ENCODE measurements at regions not wholly inside any gene's neighbourhood (a gene's known extent, or its start where the extent isn't known, plus 50 kb on each side); places are given as distances from the start of the nearest gene placed in this dataset.

DNA sequence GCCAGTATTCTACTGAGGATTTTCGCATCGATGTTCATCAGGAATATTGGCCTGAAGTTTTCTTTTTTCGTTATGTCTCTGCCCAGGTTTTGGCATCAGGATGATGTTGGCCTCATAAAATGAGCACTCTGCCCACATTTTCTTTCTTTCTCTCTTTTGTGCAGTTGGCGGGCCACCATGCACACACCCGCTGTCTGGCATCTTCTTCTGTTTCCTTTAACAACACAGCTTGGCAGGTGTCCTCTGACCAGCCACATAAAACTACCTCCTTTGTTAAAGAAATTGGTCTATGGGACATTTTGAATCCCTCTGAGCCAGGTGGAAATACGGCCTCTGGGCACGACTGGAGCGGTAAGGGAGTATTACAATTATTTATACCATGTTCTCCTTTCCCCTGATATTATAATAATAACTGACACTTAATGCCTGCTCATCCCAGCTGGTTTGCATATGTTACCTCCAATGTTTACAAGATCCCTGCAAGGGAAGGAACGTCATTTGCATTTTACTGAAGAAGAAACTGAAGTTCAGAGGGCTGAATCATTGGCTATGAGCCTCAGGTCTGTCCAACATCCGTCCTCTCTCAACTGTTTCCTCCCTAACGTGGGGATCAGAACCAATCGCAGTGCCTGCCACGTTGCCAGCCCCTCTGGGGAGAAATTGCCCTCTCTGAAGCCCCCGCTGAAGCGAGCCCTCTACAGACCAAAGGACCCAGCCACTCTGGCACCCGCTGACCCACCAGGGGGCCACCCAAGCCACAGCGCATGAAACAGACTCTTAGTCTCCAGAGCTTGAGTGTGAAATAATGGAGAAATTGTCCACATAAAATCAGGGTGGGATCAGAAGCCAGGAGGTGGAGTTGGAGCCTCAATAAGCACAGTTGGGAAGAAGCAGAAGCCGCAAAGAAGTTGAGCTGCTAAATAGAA lies 125.0 kb upstream of the FOXK1 start:
- in situ Hi-C loops (cut with HindIII; ENCODE audit: low sequenced_read_pairs): no loop called here
- no peak overlapping the region for H3K4me3 ChIP-seq (ENCODE audit: low read depth, low read length)
- DNase-seq (ENCODE audit: low read depth, low spot score): no peak
- TF ChIP-seq, protein P1, sequence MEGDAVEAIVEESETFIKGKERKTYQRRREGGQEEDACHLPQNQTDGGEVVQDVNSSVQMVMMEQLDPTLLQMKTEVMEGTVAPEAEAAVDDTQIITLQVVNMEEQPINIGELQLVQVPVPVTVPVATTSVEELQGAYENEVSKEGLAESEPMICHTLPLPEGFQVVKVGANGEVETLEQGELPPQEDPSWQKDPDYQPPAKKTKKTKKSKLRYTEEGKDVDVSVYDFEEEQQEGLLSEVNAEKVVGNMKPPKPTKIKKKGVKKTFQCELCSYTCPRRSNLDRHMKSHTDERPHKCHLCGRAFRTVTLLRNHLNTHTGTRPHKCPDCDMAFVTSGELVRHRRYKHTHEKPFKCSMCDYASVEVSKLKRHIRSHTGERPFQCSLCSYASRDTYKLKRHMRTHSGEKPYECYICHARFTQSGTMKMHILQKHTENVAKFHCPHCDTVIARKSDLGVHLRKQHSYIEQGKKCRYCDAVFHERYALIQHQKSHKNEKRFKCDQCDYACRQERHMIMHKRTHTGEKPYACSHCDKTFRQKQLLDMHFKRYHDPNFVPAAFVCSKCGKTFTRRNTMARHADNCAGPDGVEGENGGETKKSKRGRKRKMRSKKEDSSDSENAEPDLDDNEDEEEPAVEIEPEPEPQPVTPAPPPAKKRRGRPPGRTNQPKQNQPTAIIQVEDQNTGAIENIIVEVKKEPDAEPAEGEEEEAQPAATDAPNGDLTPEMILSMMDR (IDR thresholded peaks at IDR 0.05; ENCODE audit: low read depth, low read length): no peak

DNA sequence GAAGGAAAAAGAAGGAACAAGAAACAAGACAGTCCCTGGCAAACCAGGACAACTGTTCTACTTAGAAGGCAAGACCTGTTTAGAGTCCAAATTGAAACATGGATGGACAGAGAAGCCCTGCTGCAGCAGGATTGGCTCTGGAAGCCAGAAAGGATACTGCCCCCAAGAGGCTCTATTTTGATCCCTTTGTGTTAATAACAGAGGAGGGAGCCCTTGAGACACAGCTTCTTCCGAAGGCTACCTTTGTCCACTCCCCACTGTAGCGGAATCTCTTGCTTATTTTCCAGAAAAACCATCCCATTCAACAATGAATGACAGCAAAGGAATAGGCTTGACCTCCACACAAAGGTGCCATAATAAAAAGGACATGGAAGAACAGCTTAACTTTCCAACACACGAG lies 120.3 kb upstream of the FOXK1 start:
- TF ChIP-seq, protein P1 (IDR thresholded peaks at IDR 0.05; ENCODE audit: low read depth, low read length): no peak
- in situ Hi-C loops (cut with HindIII; ENCODE audit: low sequenced_read_pairs): no loop called here
- H3K4me3 ChIP-seq (ENCODE audit: low read depth, low read length): no peak overlapping the region
- DNase-seq (ENCODE audit: low read depth, low spot score): no peak

DNA sequence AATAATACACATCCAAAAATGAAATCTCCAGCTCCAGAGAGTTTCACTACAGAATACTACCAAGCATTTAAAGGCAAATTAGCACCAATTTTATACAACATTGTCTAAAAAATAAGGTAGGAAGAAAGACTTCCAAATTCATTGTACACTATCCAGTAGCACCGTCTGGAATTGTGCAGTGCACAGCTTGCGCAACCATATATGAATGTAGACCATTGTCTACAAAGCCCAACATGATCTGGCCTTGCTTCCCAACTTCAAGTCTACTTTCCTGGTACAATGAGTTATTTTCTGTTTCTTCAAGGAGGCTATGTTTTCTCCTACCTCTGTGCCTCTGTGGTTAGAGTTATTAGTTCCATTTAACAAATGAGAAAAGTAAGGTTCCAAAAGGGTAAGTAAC lies 115.4 kb upstream of the FOXK1 start:
- TF ChIP-seq, protein P1 (IDR thresholded peaks at IDR 0.05; ENCODE audit: low read depth, low read length): no peak
- no peak for DNase-seq (ENCODE audit: low read depth, low spot score)
- in situ Hi-C loops (cut with HindIII; ENCODE audit: low sequenced_read_pairs): no loop called here
- no peak overlapping the region for H3K4me3 ChIP-seq (ENCODE audit: low read depth, low read length)

DNA sequence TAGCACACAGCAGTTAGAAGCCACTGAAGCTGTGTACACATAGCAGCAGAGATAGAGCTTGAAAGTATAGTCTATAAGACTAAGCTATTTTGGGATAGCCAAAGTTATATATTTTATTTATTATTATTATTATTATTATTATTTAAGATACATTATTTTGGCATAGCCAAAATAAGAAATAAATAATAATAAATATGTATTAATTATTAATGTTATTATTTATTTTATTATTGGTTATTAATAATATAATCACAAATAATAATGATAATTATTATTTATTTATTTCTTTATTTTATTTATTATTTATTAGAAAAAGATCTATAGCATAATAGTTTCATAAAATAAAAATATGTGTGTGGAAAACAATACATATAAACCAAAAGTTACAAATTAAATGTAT lies 107.2 kb upstream of the FOXK1 start:
- in situ Hi-C loops (cut with HindIII; ENCODE audit: low sequenced_read_pairs): no loop called here
- TF ChIP-seq, protein P1 (IDR thresholded peaks at IDR 0.05; ENCODE audit: low read depth, low read length): no peak
- no peak for DNase-seq (ENCODE audit: low read depth, low spot score)
- no peak overlapping the region for H3K4me3 ChIP-seq (ENCODE audit: low read depth, low read length)

DNA sequence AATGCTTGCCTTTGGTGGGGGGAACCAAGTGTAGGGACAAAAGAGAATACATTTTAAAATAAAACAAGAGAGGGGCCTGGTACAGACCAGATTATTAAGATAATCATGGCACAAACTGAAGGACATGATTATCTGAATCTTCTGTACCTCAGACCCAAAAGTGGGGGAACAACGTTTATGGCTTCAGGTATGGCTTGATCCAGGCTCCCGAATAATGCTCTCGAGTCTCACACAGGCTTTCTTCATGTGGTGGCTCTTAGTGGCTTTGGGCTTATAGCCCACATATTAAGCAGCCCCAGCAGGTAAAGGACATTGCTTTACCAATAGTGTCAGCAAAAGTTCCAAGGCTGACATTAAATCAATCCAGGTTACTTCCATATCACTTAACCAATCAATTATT lies 106.8 kb upstream of the FOXK1 start:
- TF ChIP-seq, protein P1 (IDR thresholded peaks at IDR 0.05; ENCODE audit: low read depth, low read length): no peak
- in situ Hi-C loops (cut with HindIII; ENCODE audit: low sequenced_read_pairs): no loop called here
- no peak for DNase-seq (ENCODE audit: low read depth, low spot score)
- H3K4me3 ChIP-seq (ENCODE audit: low read depth, low read length): no peak overlapping the region

DNA sequence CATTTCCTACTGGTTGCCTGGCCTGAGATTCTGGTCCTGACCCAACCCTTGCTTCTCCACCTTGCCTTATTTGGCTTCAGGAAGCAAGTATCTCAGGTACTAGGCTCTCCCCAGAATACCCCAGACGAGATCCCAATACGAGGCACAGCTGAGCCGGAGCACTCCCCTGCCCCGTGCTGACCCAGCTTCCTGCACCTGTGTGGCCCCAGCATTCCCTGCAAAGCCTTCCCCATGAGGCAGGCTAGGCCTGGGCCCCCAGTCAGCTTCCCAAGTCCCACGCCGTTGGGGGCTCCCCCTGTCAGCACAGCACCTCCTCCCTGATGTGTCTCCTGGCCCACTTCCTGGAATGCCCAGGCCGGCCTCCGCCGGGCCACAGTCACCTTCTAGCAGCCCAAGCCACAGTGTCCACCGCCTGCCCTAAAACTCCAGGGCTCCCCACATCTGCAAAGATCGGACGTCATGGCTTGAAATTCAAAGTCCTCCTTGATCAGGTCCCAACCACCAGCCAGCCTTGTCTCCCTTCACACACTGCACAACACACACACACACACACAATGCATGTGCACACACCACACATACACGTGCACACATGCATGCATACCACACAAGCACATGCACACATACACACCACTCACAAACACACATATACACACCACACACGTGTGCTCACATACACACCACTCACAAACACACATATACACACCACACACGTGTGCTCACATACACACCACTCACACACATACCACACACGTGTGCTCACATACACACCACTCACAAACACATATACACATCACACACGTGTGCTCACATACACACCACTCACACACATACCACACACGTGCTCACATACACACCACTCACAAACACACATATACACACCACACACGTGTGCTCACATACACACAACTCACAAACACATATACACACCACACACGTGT lies 78.9 kb upstream of the FOXK1 start:
- TF ChIP-seq, protein P1 (IDR thresholded peaks at IDR 0.05; ENCODE audit: low read depth, low read length): no peak
- no peak for DNase-seq (ENCODE audit: low read depth, low spot score)
- H3K4me3 ChIP-seq (ENCODE audit: low read depth, low read length): no peak overlapping the region
- in situ Hi-C loops (cut with HindIII; ENCODE audit: low sequenced_read_pairs): no loop called here
